Panc1 (cell line): ENCODE measurements at regions not wholly inside any gene's neighbourhood (a gene's known extent, or its start where the extent isn't known, plus 50 kb on each side); places are given as distances from the start of the nearest gene placed in this dataset.

Experiments used
- CTCF ChIP-seq: fragments of 450-650 bp; IDR thresholded peaks from 2 replicates; pipeline ENCODE4 v1.5.1; 2017; ENCODE audit warnings: mild to moderate bottlenecking
- SIN3A ChIP-seq: IDR thresholded peaks from 2 replicates; pipeline ENCODE4 v1.6.1; 2012; ENCODE audit warnings: low read depth, mild to moderate bottlenecking, low read length, moderate library complexity, borderline replicate concordance; ENCODE audit not compliant: insufficient read depth

DNA sequence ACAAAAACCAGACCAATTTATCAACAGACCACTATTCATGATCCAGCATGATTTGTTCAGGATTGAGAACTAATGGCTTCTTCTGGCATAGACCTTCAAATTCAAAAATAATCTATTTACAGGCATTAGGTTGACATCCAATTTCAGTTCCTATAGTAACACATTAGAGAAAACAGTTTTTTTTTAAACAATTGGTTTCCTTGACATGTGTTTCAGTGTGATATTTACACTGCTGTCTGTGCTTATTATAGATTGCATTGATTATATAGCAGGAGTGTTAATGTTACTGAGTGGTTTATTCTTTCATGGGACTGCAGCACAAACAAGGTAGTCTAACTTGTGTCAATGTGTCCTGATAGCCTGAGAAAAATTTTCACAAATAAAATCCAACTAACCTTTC is 579.3 kb downstream of the PLOD2 start:
- TF ChIP-seq CTCF: no peak
- TF ChIP-seq SIN3A: no peak
